GM12878 (cell line): ENCODE measurements at regions not wholly inside any gene's neighbourhood (a gene's known extent, or its start where the extent isn't known, plus 50 kb on each side); places are given as distances from the start of the nearest gene placed in this dataset.

ENCODE experiments used
- ATAC-seq: fragments of 200-7000 bp; cut with Tn5 transposase; 3 replicates; pipeline ENCODE4 v1.9.1; 2020; ENCODE audit warnings: mild to moderate bottlenecking, moderate library complexity
- BruUV-seq: library from RNA; stranded (reverse); fragments of 400-500 nt; replicated peaks from 2 replicates; lab custom pipeline; 2021; lab: Mats Ljungman, UMichigan
- CTCF ChIA-PET: fragments of 300-600 bp; sonication (Branson Sonifier 250); formaldehyde crosslinking; extraction: SDS; loops from one replicate; lab custom pipeline; 2021; ENCODE audit warnings: inconsistent platforms; lab: Yijun Ruan, JAX
- POLR2A ChIA-PET: fragments of 350-600 bp; formaldehyde crosslinking; extraction: SDS; loops from one replicate; lab custom pipeline; 2021; ENCODE audit warnings: inconsistent platforms; lab: Charles Lee
- RAD21 ChIA-PET: fragments of 300-600 bp; sonication (Branson Sonifier 250); formaldehyde crosslinking; loops from one replicate; lab custom pipeline; 2023; ENCODE audit warnings: antibody characterized with exemption; ENCODE audit not compliant: unreplicated experiment; lab: Charles Lee
- SMC1A ChIA-PET: fragments of 300-600 bp; sonication (Branson Sonifier 250); formaldehyde crosslinking; loops from one replicate; lab custom pipeline; 2023; ENCODE audit not compliant: unreplicated experiment, uncharacterized antibody; lab: Charles Lee
- DNase-seq: peaks from one replicate; pipeline ENCODE4 v3.0.0-alpha.2; 2011; ENCODE audit warnings: low read depth, low spot score
- FAIRE-seq: peaks from 3 replicates; lab custom pipeline; 2011; peaks lifted over from hg19 to GRCh38; lab: Jason Lieb, UNC
- H2AFZ ChIP-seq: 2 replicates; pipeline ENCODE4 v1.6.0; 2011; ENCODE audit warnings: low read depth, low read length, control low read depth; ENCODE audit not compliant: control insufficient read depth
- H3K27ac ChIP-seq: 2 replicates; pipeline ENCODE4 v1.5.1; 2011; ENCODE audit warnings: control low read depth; ENCODE audit not compliant: control insufficient read depth, insufficient read depth
- H3K27me3 ChIP-seq, 2 experiments: replicated peaks in 1 of 2; 2 replicates each; pipeline versions ENCODE4 v1.6.0 to v1.6.1; 2011; ENCODE audit warnings: low read length in 1 of 2; ENCODE audit not compliant: control insufficient read depth in 2 of 2, insufficient read depth in 2 of 2
- H3K36me3 ChIP-seq, 2 experiments: 2 replicates each; pipeline ENCODE4 v1.5.1; 2011; ENCODE audit warnings: low read length in 1 of 2; ENCODE audit not compliant: control insufficient read depth in 2 of 2, insufficient read depth in 2 of 2
- H3K4me1 ChIP-seq: 2 replicates; pipeline ENCODE4 v1.6.1; 2011; ENCODE audit warnings: mild to moderate bottlenecking, low read length, moderate library complexity, mixed read lengths; ENCODE audit not compliant: control insufficient read depth, insufficient read depth
- H3K4me2 ChIP-seq: 2 replicates; pipeline ENCODE4 v1.6.0; 2011; ENCODE audit warnings: control low read depth; ENCODE audit not compliant: control insufficient read depth, insufficient read depth
- H3K4me3 ChIP-seq: fragments of 200-600 bp; sonication (generic); 2 replicates; pipeline ENCODE4 v1.5.1; 2016
- H3K79me2 ChIP-seq: 2 replicates; pipeline ENCODE4 v1.6.0; 2011; ENCODE audit warnings: low read length; ENCODE audit not compliant: control insufficient read depth, insufficient read depth
- H3K9ac ChIP-seq: 2 replicates; pipeline ENCODE4 v1.8.0; 2011; ENCODE audit warnings: low read length, control low read depth, mixed read lengths; ENCODE audit not compliant: control insufficient read depth, insufficient read depth
- H3K9me3 ChIP-seq: replicated peaks from 3 replicates; pipeline ENCODE4 v1.5.1; 2011; ENCODE audit warnings: mild to moderate bottlenecking, low read length; ENCODE audit not compliant: control insufficient read depth, insufficient read depth
- H4K20me1 ChIP-seq: 2 replicates; pipeline ENCODE4 v1.6.0; 2011; ENCODE audit not compliant: control insufficient read depth, insufficient read depth
- CREB1 ChIP-seq: IDR thresholded peaks from 2 replicates; pipeline ENCODE4 v1.6.1; 2012; ENCODE audit warnings: low read depth, mild to moderate bottlenecking, inconsistent platforms
- HDGF ChIP-seq: fragments of 450-650 bp; IDR thresholded peaks from 2 replicates; pipeline ENCODE4 v1.6.1; 2016; ENCODE audit warnings: antibody characterized with exemption
- IKZF1 ChIP-seq: fragments of 450-650 bp; conservative IDR thresholded peaks from 2 replicates; pipeline ENCODE4 v1.6.1; 2017; ENCODE audit warnings: antibody characterized with exemption, mild to moderate bottlenecking
- MEF2A ChIP-seq: IDR thresholded peaks from 2 replicates; pipeline ENCODE4 v1.6.1; 2011; ENCODE audit warnings: low read depth, mild to moderate bottlenecking, low read length, moderate library complexity; ENCODE audit not compliant: insufficient read depth
- POLR2AphosphoS5 ChIP-seq: IDR thresholded peaks from 2 replicates; pipeline ENCODE4 v1.6.1; 2011; ENCODE audit warnings: mild to moderate bottlenecking, low read length, inconsistent platforms
- RB1 ChIP-seq: fragments of 450-650 bp; formaldehyde crosslinking; IDR thresholded peaks from 2 replicates; pipeline ENCODE4 v1.6.1; 2017; ENCODE audit warnings: mild to moderate bottlenecking, borderline replicate concordance
- SMARCA5 ChIP-seq: fragments of 450-650 bp; IDR thresholded peaks from 2 replicates; pipeline ENCODE4 v1.6.1; 2017; ENCODE audit warnings: mild to moderate bottlenecking
- YBX1 ChIP-seq: fragments of 450-650 bp; IDR thresholded peaks from 2 replicates; pipeline ENCODE4 v1.6.1; 2016; ENCODE audit warnings: antibody characterized with exemption
- ZSCAN29 ChIP-seq: fragments of 450-650 bp; IDR thresholded peaks from 2 replicates; pipeline ENCODE4 v1.6.1; 2017; ENCODE audit warnings: mild to moderate bottlenecking, moderate library complexity
- WGBS: methylation state at CpG from one replicate; pipeline ENCODE4 v1.1.6; 2016; ENCODE audit warnings: low lambda C conversion rate; ENCODE audit not compliant: insufficient replicate concordance, insufficient coverage; ENCODE audit errors: missing lambda C conversion rate; 5-methylcytosine and 5-hydroxymethylcytosine counted together
- in situ Hi-C: fragments of 300-500 bp; cut with MboI; formaldehyde crosslinking; loops from 9 replicates; pipeline ENCODE4 v1.14.3; 2018; ENCODE audit warnings: mixed read lengths
- intact Hi-C: fragments of 100-400 bp; cut with micrococcal nuclease; formaldehyde crosslinking; loops from one replicate; pipeline ENCODE4 v1.14.2; 2022; ENCODE audit not compliant: unreplicated experiment
- TF ChIP-seq, protein P1 (sequence below): fragments of 450-650 bp; IDR thresholded peaks from 2 replicates; pipeline ENCODE4 v1.6.1; 2017; ENCODE audit warnings: mild to moderate bottlenecking, low read depth, inconsistent platforms; ENCODE audit not compliant: poor library complexity, severe bottlenecking
- TF ChIP-seq, protein P2 (sequence below): fragments of 450-650 bp; IDR thresholded peaks from 2 replicates; pipeline ENCODE4 v1.6.1; 2018; ENCODE audit warnings: mild to moderate bottlenecking, low read depth, moderate library complexity; ENCODE audit not compliant: partially characterized antibody
- TF ChIP-seq, protein P3 (sequence below): fragments of 450-650 bp; conservative IDR thresholded peaks from 2 replicates; pipeline ENCODE4 v1.6.1; 2017; ENCODE audit warnings: mild to moderate bottlenecking, moderate library complexity
- TF ChIP-seq, protein P4 (sequence below): IDR thresholded peaks from 2 replicates; pipeline ENCODE4 v1.6.1; 2011; ENCODE audit warnings: low read depth, low read length, improper control_type of control experiment, borderline replicate concordance

DNA sequence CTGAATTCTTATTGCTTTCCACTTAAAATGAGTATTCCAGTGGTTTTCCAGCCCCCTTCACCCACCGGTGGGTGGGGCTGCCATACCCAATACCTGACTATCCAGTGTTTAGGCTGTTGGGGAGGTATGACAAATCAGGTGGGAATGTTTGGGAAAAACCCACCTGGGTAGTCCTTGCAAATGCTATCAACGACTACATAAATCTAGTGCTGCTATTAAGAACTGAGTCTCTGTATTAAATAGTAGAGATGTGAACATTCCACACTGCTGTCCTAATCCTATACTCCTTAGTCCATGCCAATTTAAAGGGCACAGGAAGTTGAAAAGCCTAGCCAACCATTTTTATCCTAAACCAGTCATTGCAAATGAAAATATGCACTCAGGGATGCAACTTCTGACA is 126.6 kb downstream of the AXIN2 start:
- no peak overlapping the region for H2AFZ ChIP-seq
- no peaks in the 10 kb centered on the region for H3K79me2 ChIP-seq
- no peak for DNase-seq
- in situ Hi-C loops (no loop called here), intact Hi-C loops (no loop called here)
- H4K20me1 ChIP-seq = no peaks in the 10 kb centered on the region
- no peak overlapping the region for H3K4me3 ChIP-seq
- no peaks in the 10 kb centered on the region for H3K4me1 ChIP-seq
- RAD21 ChIA-PET = interaction anchor here (1.6 kb wide), 1 partner anchor 361 kb away, joined by 3 read pairs; no protein-coding TSS in a partner anchor
- H3K9me3 ChIP-seq = no peaks in the 10 kb centered on the region; the same call in 1 of the 3 replicates
- TF ChIP-seq ZSCAN29 = no peak
- TF ChIP-seq RB1 = no peak
- TF ChIP-seq, protein P1, sequence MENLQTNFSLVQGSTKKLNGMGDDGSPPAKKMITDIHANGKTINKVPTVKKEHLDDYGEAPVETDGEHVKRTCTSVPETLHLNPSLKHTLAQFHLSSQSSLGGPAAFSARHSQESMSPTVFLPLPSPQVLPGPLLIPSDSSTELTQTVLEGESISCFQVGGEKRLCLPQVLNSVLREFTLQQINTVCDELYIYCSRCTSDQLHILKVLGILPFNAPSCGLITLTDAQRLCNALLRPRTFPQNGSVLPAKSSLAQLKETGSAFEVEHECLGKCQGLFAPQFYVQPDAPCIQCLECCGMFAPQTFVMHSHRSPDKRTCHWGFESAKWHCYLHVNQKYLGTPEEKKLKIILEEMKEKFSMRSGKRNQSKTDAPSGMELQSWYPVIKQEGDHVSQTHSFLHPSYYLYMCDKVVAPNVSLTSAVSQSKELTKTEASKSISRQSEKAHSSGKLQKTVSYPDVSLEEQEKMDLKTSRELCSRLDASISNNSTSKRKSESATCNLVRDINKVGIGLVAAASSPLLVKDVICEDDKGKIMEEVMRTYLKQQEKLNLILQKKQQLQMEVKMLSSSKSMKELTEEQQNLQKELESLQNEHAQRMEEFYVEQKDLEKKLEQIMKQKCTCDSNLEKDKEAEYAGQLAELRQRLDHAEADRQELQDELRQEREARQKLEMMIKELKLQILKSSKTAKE = no peak
- TF ChIP-seq HDGF = no peak
- TF ChIP-seq YBX1 = no peak
- TF ChIP-seq, protein P2, sequence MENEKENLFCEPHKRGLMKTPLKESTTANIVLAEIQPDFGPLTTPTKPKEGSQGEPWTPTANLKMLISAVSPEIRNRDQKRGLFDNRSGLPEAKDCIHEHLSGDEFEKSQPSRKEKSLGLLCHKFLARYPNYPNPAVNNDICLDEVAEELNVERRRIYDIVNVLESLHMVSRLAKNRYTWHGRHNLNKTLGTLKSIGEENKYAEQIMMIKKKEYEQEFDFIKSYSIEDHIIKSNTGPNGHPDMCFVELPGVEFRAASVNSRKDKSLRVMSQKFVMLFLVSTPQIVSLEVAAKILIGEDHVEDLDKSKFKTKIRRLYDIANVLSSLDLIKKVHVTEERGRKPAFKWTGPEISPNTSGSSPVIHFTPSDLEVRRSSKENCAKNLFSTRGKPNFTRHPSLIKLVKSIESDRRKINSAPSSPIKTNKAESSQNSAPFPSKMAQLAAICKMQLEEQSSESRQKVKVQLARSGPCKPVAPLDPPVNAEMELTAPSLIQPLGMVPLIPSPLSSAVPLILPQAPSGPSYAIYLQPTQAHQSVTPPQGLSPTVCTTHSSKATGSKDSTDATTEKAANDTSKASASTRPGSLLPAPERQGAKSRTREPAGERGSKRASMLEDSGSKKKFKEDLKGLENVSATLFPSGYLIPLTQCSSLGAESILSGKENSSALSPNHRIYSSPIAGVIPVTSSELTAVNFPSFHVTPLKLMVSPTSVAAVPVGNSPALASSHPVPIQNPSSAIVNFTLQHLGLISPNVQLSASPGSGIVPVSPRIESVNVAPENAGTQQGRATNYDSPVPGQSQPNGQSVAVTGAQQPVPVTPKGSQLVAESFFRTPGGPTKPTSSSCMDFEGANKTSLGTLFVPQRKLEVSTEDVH = no peak
- TF ChIP-seq, protein P3, sequence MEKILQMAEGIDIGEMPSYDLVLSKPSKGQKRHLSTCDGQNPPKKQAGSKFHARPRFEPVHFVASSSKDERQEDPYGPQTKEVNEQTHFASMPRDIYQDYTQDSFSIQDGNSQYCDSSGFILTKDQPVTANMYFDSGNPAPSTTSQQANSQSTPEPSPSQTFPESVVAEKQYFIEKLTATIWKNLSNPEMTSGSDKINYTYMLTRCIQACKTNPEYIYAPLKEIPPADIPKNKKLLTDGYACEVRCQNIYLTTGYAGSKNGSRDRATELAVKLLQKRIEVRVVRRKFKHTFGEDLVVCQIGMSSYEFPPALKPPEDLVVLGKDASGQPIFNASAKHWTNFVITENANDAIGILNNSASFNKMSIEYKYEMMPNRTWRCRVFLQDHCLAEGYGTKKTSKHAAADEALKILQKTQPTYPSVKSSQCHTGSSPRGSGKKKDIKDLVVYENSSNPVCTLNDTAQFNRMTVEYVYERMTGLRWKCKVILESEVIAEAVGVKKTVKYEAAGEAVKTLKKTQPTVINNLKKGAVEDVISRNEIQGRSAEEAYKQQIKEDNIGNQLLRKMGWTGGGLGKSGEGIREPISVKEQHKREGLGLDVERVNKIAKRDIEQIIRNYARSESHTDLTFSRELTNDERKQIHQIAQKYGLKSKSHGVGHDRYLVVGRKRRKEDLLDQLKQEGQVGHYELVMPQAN = no peak
- no peak for TF ChIP-seq POLR2AphosphoS5
- TF ChIP-seq, protein P4, sequence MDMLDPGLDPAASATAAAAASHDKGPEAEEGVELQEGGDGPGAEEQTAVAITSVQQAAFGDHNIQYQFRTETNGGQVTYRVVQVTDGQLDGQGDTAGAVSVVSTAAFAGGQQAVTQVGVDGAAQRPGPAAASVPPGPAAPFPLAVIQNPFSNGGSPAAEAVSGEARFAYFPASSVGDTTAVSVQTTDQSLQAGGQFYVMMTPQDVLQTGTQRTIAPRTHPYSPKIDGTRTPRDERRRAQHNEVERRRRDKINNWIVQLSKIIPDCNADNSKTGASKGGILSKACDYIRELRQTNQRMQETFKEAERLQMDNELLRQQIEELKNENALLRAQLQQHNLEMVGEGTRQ = no peak
- no peak for TF ChIP-seq SMARCA5
- no peak for TF ChIP-seq MEF2A
- TF ChIP-seq CREB1 = no peak
- TF ChIP-seq IKZF1 = no peak
- WGBS = 19% methylated on average over 2 of the region's 2 CpGs
- BruUV-seq = no TSS peak
- H3K36me3 ChIP-seq = no peaks in the 10 kb centered on the region
- H3K27ac ChIP-seq = no peak overlapping the region
- CTCF ChIA-PET = no interaction called here
- no peak overlapping the region for H3K4me2 ChIP-seq
- no peak for FAIRE-seq
- no peak for ATAC-seq
- no peak overlapping the region for H3K9ac ChIP-seq
- peaks cover 0 to 2% of the 10 kb centered on the region in 2 experiments; a peak in 1 of 4 replicates for H3K27me3 ChIP-seq
- SMC1A ChIA-PET = interaction anchor here (0.9 to 1.1 kb wide), 2 partner anchors 8 to 70 kb away, joined by 3 to 4 read pairs; no protein-coding TSS in a partner anchor
- POLR2A ChIA-PET = no interaction called here
